ENCODE measurements at regions not wholly inside any gene's neighbourhood (a gene's known extent, or its start where the extent isn't known, plus 50 kb on each side); places are given as distances from the start of the nearest gene placed in this dataset.
"Not testable (repeated sequence)": the region's sequence is repeated elsewhere in the genome, so short reads cannot be mapped to it uniquely, and the experiment has no call there.

DNA sequence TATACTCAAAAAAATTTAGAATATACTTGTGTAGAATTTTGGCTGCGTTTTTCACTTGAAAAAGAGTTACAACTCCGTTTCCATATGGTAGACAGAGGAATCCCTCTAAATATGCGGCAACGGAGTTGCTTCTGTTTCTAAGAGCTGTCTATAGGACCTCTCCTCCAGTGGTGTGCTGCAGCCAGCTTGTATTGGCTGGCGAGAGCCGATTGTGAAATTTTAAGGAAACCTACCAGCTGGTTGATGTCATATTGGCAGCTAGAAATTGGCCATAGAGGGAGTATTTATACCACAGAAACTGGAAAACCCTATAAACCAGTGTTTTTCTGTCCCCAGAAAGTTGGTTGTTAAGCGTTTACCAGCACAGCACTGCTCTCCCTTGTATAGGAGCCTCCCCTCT, 655.8 kb upstream of the EEF2KMT start:
- H3K4me3 ChIP-seq (ENCODE audit: insufficient read length, low read depth) = no peak overlapping the region
- TF ChIP-seq YY1 (IDR thresholded peaks at IDR 0.05; ENCODE audit: insufficient read depth, insufficient read length) = no peak
- no peak for TF ChIP-seq ZNF274 (IDR thresholded peaks at IDR 0.05; ENCODE audit: low read depth, low read length)
- no peak for TF ChIP-seq SUZ12 (IDR thresholded peaks at IDR 0.05; ENCODE audit: extremely low read depth, insufficient read depth, insufficient read length)
- DNase-seq (ENCODE audit: low read depth, low spot score) = no peak
- no peaks in the 10 kb centered on the region for H3K4me1 ChIP-seq (ENCODE audit: insufficient read depth, insufficient read length)
- no peaks in the 10 kb centered on the region for H3K27me3 ChIP-seq (ENCODE audit: insufficient read depth, insufficient read length)
- no peaks in the 10 kb centered on the region for H3K36me3 ChIP-seq (ENCODE audit: insufficient read depth, insufficient read length, low read length)
- H3K9me3 ChIP-seq (ENCODE audit: insufficient read depth, low read length) = 0 out of 2 replicates have a peak, but pooled peaks cover 4% of the 10 kb centered on the region
- H3K9ac ChIP-seq (ENCODE audit: insufficient read length, low read depth) = no peak overlapping the region

DNA sequence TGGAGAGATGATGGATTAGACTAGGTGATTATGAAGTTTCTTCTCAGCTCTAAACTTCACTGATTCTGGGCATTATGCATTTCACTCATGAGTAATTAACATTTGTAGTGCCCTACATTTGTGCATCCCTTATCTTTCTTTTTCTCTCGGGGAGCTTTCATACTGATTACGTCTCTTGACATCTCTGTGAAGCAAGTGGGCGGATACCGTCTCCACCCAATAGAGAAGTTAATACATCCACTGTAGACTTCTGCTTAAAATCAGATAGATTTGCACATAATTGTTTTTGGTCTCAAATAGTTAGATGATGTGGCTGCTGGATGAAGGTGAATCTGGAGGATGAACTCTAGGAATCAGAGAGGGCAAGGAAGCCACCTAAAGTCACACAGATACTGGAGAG, 653.6 kb upstream of the EEF2KMT start:
- H3K9ac ChIP-seq (ENCODE audit: insufficient read length, low read depth) = no peak overlapping the region
- TF ChIP-seq YY1 (IDR thresholded peaks at IDR 0.05; ENCODE audit: insufficient read depth, insufficient read length) = no peak
- no peak for TF ChIP-seq SUZ12 (IDR thresholded peaks at IDR 0.05; ENCODE audit: extremely low read depth, insufficient read depth, insufficient read length)
- no peak for TF ChIP-seq ZNF274 (IDR thresholded peaks at IDR 0.05; ENCODE audit: low read depth, low read length)
- no peak overlapping the region for H3K4me3 ChIP-seq (ENCODE audit: insufficient read length, low read depth)
- H3K27me3 ChIP-seq (ENCODE audit: insufficient read depth, insufficient read length) = no peaks in the 10 kb centered on the region
- H3K36me3 ChIP-seq (ENCODE audit: insufficient read depth, insufficient read length, low read length) = no peaks in the 10 kb centered on the region
- no peaks in the 10 kb centered on the region for H3K4me1 ChIP-seq (ENCODE audit: insufficient read depth, insufficient read length)
- 0 out of 2 replicates have a peak, but pooled peaks cover 4% of the 10 kb centered on the region for H3K9me3 ChIP-seq (ENCODE audit: insufficient read depth, low read length)
- DNase-seq (ENCODE audit: low read depth, low spot score) = no peak

DNA sequence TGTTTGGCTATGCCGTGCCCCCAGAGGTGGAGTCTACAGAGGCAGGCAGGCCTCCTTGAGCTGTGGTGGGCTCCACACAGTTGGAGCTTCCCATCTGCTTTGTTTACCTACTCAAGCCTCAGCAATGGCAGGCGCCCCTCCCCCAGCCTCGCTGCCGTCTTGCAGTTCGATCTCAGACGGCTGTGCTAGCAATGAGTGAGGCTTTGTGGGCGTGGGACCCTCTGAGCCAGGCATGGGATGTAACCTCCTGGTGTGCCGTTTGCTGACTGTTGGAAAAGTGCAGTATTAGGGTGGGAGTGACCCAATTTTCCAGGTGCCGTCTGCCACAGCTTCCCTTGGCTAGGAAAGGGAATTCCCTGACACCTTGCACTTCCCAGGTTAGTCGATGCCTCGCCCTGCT, 652.8 kb upstream of the EEF2KMT start:
- not testable (repeated sequence) for H3K27me3 ChIP-seq (ENCODE audit: insufficient read depth, insufficient read length); H3K36me3 ChIP-seq (ENCODE audit: insufficient read depth, insufficient read length, low read length); H3K9me3 ChIP-seq (ENCODE audit: insufficient read depth, low read length); H3K4me1 ChIP-seq (ENCODE audit: insufficient read depth, insufficient read length); H3K4me3 ChIP-seq (ENCODE audit: insufficient read length, low read depth); DNase-seq (ENCODE audit: low read depth, low spot score); H3K9ac ChIP-seq (ENCODE audit: insufficient read length, low read depth)

DNA sequence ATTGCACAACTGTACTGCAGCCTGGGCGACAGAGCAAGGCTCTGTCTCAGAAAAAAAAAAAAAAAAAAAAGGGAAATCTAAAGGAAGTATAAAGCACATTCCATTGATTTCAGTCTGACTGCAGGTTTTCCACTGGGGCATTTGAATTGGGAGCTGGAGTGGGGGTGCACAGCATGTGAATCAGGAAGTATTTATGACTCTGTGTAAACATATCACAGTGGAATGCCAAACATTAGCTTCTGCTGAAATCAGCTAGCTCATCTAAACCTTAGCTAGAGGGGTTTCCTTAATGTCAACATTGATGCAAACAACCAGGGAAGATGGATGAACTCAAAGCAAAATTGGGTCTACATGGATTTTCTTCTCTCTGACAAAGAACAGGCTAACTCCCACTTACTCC, 641.0 kb upstream of the EEF2KMT start:
- Histone ChIP-seq H3K9ac (ENCODE audit: insufficient read length, low read depth) (no peak overlapping the region), H3K4me3 (ENCODE audit: insufficient read length, low read depth) (no peak overlapping the region), H3K4me1 (ENCODE audit: insufficient read depth, insufficient read length) (no peaks in the 10 kb centered on the region), H3K27me3 (ENCODE audit: insufficient read depth, insufficient read length) (no peaks in the 10 kb centered on the region), H3K36me3 (ENCODE audit: insufficient read depth, insufficient read length, low read length) (no peaks in the 10 kb centered on the region), H3K9me3 (ENCODE audit: insufficient read depth, low read length) (no peaks in the 10 kb centered on the region)
- TF ChIP-seq SUZ12 (IDR thresholded peaks at IDR 0.05; ENCODE audit: extremely low read depth, insufficient read depth, insufficient read length) (no peak), YY1 (IDR thresholded peaks at IDR 0.05; ENCODE audit: insufficient read depth, insufficient read length) (no peak), ZNF274 (IDR thresholded peaks at IDR 0.05; ENCODE audit: low read depth, low read length) (no peak)
- DNase-seq (ENCODE audit: low read depth, low spot score) = no peak

DNA sequence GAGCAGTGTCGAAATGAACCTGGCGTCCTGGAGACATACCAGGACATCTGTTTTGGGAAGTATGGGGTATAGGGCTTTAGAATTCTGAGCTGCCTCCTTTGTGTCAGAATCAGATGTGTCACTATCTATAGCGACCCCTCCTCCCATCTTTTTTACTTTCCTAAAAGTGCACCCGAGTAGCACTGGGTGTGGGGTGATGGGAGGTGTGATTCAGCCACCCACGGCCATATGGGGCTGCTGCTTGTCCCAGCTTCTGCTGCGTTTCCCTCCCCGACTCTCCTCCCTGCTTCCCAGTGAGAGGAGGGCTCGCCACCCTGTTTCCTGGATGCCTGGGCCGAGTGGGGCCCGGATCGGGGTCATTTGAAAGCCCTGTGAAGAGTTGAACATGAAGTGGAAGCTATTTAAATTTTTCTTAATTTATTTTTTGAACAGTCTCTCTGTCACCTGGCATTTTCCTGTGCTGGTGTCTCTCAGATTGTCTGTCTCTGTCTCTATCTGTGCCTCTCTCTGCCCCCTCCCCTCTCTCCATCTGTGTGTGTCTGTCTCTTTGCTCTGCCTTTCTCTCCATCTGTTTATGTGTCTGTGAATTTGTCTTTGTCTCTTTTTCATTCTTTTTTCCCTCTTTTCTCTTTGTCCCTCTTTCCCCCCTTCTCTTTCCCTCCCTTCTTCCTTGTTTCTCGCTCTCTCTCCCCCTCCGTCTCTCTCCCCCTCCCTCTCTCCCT, 638.8 kb upstream of the EEF2KMT start:
- H3K9ac ChIP-seq (ENCODE audit: insufficient read length, low read depth) = no peak overlapping the region
- TF ChIP-seq ZNF274 (IDR thresholded peaks at IDR 0.05; ENCODE audit: low read depth, low read length) (no peak), SUZ12 (IDR thresholded peaks at IDR 0.05; ENCODE audit: extremely low read depth, insufficient read depth, insufficient read length) (no peak), YY1 (IDR thresholded peaks at IDR 0.05; ENCODE audit: insufficient read depth, insufficient read length) (no peak)
- H3K4me3 ChIP-seq (ENCODE audit: insufficient read length, low read depth) = no peak overlapping the region
- no peaks in the 10 kb centered on the region for H3K4me1 ChIP-seq (ENCODE audit: insufficient read depth, insufficient read length)
- DNase-seq (ENCODE audit: low read depth, low spot score) = no peak
- H3K27me3 ChIP-seq (ENCODE audit: insufficient read depth, insufficient read length) = no peaks in the 10 kb centered on the region
- H3K36me3 ChIP-seq (ENCODE audit: insufficient read depth, insufficient read length, low read length) = no peaks in the 10 kb centered on the region
- H3K9me3 ChIP-seq (ENCODE audit: insufficient read depth, low read length) = no peaks in the 10 kb centered on the region

DNA sequence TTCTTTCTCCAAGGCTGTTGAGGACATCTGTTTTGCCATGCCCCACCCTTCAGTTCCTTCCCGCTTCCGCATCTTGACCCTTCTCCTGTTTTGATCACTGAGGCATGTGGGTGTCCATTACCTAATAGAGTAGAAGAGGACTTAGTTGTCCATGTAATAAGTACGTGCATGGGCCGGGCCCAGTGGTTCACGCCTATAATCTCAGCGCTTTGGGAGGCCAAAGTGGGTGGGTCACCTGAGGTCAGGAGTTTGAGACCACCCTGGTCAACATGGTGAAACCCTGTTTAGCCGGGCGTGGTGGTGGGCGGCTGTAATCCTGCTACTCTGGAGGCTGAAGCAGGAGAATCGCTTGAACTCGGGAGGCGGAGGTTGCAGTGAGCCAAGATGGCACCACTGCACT, 637.8 kb upstream of the EEF2KMT start:
- DNase-seq (ENCODE audit: low read depth, low spot score) = no peak
- no peak overlapping the region for H3K4me3 ChIP-seq (ENCODE audit: insufficient read length, low read depth)
- H3K36me3 ChIP-seq (ENCODE audit: insufficient read depth, insufficient read length, low read length) = no peaks in the 10 kb centered on the region
- no peak overlapping the region for H3K9ac ChIP-seq (ENCODE audit: insufficient read length, low read depth)
- TF ChIP-seq YY1 (IDR thresholded peaks at IDR 0.05; ENCODE audit: insufficient read depth, insufficient read length) = no peak
- TF ChIP-seq SUZ12 (IDR thresholded peaks at IDR 0.05; ENCODE audit: extremely low read depth, insufficient read depth, insufficient read length) = no peak
- no peak for TF ChIP-seq ZNF274 (IDR thresholded peaks at IDR 0.05; ENCODE audit: low read depth, low read length)
- H3K9me3 ChIP-seq (ENCODE audit: insufficient read depth, low read length) = no peaks in the 10 kb centered on the region
- no peaks in the 10 kb centered on the region for H3K4me1 ChIP-seq (ENCODE audit: insufficient read depth, insufficient read length)
- H3K27me3 ChIP-seq (ENCODE audit: insufficient read depth, insufficient read length) = no peaks in the 10 kb centered on the region

DNA sequence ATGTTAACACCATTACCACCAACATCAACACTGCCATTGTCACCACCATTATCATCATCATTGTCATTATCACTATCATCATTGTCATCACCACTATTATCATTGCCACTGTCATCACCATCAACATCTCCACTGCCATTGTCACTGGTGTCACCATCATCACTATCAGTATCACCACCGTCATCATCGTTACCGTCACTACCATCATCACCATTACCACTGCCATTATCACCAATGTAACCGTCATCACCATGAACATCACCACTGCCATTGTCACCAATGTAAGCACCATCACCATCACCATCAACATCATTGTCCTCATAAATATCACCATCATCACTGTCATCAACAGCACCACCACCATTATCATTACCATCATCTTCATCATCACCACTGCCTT, 633.2 kb upstream of the EEF2KMT start:
- Histone ChIP-seq H3K36me3 (ENCODE audit: insufficient read depth, insufficient read length, low read length) (no peaks in the 10 kb centered on the region), H3K27me3 (ENCODE audit: insufficient read depth, insufficient read length) (no peaks in the 10 kb centered on the region), H3K9me3 (ENCODE audit: insufficient read depth, low read length) (no peaks in the 10 kb centered on the region), H3K4me3 (ENCODE audit: insufficient read length, low read depth) (no peak overlapping the region), H3K9ac (ENCODE audit: insufficient read length, low read depth) (no peak overlapping the region), H3K4me1 (ENCODE audit: insufficient read depth, insufficient read length) (no peaks in the 10 kb centered on the region)
- no peak for TF ChIP-seq YY1 (IDR thresholded peaks at IDR 0.05; ENCODE audit: insufficient read depth, insufficient read length)
- no peak for TF ChIP-seq ZNF274 (IDR thresholded peaks at IDR 0.05; ENCODE audit: low read depth, low read length)
- TF ChIP-seq SUZ12 (IDR thresholded peaks at IDR 0.05; ENCODE audit: extremely low read depth, insufficient read depth, insufficient read length) = no peak
- DNase-seq (ENCODE audit: low read depth, low spot score) = no peak
